ENCODE measurements at regions not wholly inside any gene's neighbourhood (a gene's known extent, or its start where the extent isn't known, plus 50 kb on each side); places are given as distances from the start of the nearest gene placed in this dataset.

GRCh38 chr6:4426968-4427367 is 291.6 kb upstream of the ECI2 start:
- peaks cover 30% of the 10 kb centered on the region for H3K9me3 ChIP-seq (ENCODE audit: control insufficient read depth, low read length)
- H3K9ac ChIP-seq (ENCODE audit: extremely low read depth, low read length, poor library complexity, severe bottlenecking) = no peak overlapping the region
- 91 to 100% methylated on average over 5 of the region's 5 CpGs for WGBS, 2 experiments (ENCODE audit: insufficient coverage in 1 of 2, insufficient read length in 1 of 2)
- Mint-ChIP-seq H3K27me3 (ENCODE audit: insufficient read depth) (peaks cover 36% of the 10 kb centered on the region), H3K36me3 (ENCODE audit: low read depth) (no peaks in the 10 kb centered on the region), H3K4me3 (no peak overlapping the region), H3K4me1 (peaks cover 12% of the 10 kb centered on the region), H3K9me3 (peaks cover 14% of the 10 kb centered on the region), H3K27ac (no peak overlapping the region)
- no peak for DNase-seq
- no peaks in the 10 kb centered on the region for H3K4me1 ChIP-seq (ENCODE audit: control insufficient read depth, insufficient read depth, low read length)
- H3K27ac ChIP-seq (ENCODE audit: low read depth, low read length) = no peak overlapping the region
- TF ChIP-seq, protein P1, sequence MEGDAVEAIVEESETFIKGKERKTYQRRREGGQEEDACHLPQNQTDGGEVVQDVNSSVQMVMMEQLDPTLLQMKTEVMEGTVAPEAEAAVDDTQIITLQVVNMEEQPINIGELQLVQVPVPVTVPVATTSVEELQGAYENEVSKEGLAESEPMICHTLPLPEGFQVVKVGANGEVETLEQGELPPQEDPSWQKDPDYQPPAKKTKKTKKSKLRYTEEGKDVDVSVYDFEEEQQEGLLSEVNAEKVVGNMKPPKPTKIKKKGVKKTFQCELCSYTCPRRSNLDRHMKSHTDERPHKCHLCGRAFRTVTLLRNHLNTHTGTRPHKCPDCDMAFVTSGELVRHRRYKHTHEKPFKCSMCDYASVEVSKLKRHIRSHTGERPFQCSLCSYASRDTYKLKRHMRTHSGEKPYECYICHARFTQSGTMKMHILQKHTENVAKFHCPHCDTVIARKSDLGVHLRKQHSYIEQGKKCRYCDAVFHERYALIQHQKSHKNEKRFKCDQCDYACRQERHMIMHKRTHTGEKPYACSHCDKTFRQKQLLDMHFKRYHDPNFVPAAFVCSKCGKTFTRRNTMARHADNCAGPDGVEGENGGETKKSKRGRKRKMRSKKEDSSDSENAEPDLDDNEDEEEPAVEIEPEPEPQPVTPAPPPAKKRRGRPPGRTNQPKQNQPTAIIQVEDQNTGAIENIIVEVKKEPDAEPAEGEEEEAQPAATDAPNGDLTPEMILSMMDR (conservative IDR thresholded peaks at IDR 0.05) = no peak
- no peak overlapping the region for H3K4me3 ChIP-seq (ENCODE audit: low read length)
- H3K27me3 ChIP-seq (ENCODE audit: control insufficient read depth, insufficient read depth, low read length, poor library complexity, severe bottlenecking) = peaks cover 5% of the 10 kb centered on the region
- no peaks in the 10 kb centered on the region for H3K36me3 ChIP-seq (ENCODE audit: control insufficient read depth, insufficient read depth, low read length)

GRCh38 chr6:4421837-4422236 is 286.5 kb upstream of the ECI2 start:
- Mint-ChIP-seq H3K4me1 (no peaks in the 10 kb centered on the region), H3K27ac (no peak overlapping the region), H3K27me3 (ENCODE audit: insufficient read depth) (peaks cover 2% of the 10 kb centered on the region), H3K4me3 (no peak overlapping the region), H3K9me3 (peaks cover 29% of the 10 kb centered on the region), H3K36me3 (ENCODE audit: low read depth) (no peaks in the 10 kb centered on the region)
- H3K36me3 ChIP-seq (ENCODE audit: control insufficient read depth, insufficient read depth, low read length) = no peaks in the 10 kb centered on the region
- 94 to 100% methylated on average over 2 of the region's 2 CpGs for WGBS, 2 experiments (ENCODE audit: insufficient coverage in 1 of 2, insufficient read length in 1 of 2)
- no peak overlapping the region for H3K9ac ChIP-seq (ENCODE audit: extremely low read depth, low read length, poor library complexity, severe bottlenecking)
- no peak overlapping the region for H3K27ac ChIP-seq (ENCODE audit: low read depth, low read length)
- TF ChIP-seq, protein P1 (conservative IDR thresholded peaks at IDR 0.05) = no peak
- H3K4me3 ChIP-seq (ENCODE audit: low read length) = no peak overlapping the region
- no peak for DNase-seq
- no peaks in the 10 kb centered on the region for H3K4me1 ChIP-seq (ENCODE audit: control insufficient read depth, insufficient read depth, low read length)
- H3K27me3 ChIP-seq (ENCODE audit: control insufficient read depth, insufficient read depth, low read length, poor library complexity, severe bottlenecking) = no peaks in the 10 kb centered on the region
- H3K9me3 ChIP-seq (ENCODE audit: control insufficient read depth, low read length) = peaks cover 32% of the 10 kb centered on the region

GRCh38 chr6:4420160-4420865 is 284.9 kb upstream of the ECI2 start:
- peaks cover 28% of the 10 kb centered on the region for H3K9me3 ChIP-seq (ENCODE audit: control insufficient read depth, low read length)
- TF ChIP-seq, protein P1 (conservative IDR thresholded peaks at IDR 0.05) = no peak
- peaks cover 21% of the 10 kb centered on the region for H3K9me3 Mint-ChIP-seq
- H3K27me3 Mint-ChIP-seq (ENCODE audit: insufficient read depth) = peaks cover 2% of the 10 kb centered on the region
- H3K36me3 Mint-ChIP-seq (ENCODE audit: low read depth) = no peaks in the 10 kb centered on the region
- no peak overlapping the region for H3K9ac ChIP-seq (ENCODE audit: extremely low read depth, low read length, poor library complexity, severe bottlenecking)
- DNase-seq = no peak
- H3K27ac ChIP-seq (ENCODE audit: low read depth, low read length) = no peak overlapping the region
- 80 to 92% methylated on average over 2 to 4 of the region's 4 CpGs for WGBS, 2 experiments (ENCODE audit: insufficient coverage in 1 of 2, insufficient read length in 1 of 2)
- H3K4me1 Mint-ChIP-seq = no peaks in the 10 kb centered on the region
- H3K4me3 ChIP-seq (ENCODE audit: low read length) = no peak overlapping the region
- no peaks in the 10 kb centered on the region for H3K4me1 ChIP-seq (ENCODE audit: control insufficient read depth, insufficient read depth, low read length)
- H3K27me3 ChIP-seq (ENCODE audit: control insufficient read depth, insufficient read depth, low read length, poor library complexity, severe bottlenecking) = no peaks in the 10 kb centered on the region
- H3K4me3 Mint-ChIP-seq = no peak overlapping the region
- H3K36me3 ChIP-seq (ENCODE audit: control insufficient read depth, insufficient read depth, low read length) = no peaks in the 10 kb centered on the region
- no peak overlapping the region for H3K27ac Mint-ChIP-seq

Data from endodermal cell (in vitro differentiated cells).